IPS-11a (cell line): ENCODE measurements at regions not wholly inside any gene's neighbourhood (a gene's known extent, or its start where the extent isn't known, plus 50 kb on each side); places are given as distances from the start of the nearest gene placed in this dataset.
"Not testable (repeated sequence)": the region's sequence is repeated elsewhere in the genome, so short reads cannot be mapped to it uniquely, and the experiment has no call there.

Experiments
- H3K4me3 ChIP-seq: one replicate; pipeline ENCODE4 v1.5.1; 2013; ENCODE audit warnings: low read depth, low read length, control low read depth

- H3K4me3 ChIP-seq = no peak overlapping the region
Observed at GRCh38 chr2:8489751-8490150, 192.1 kb upstream of the ID2 start.

GRCh38 chr2:8490166-8490721 is 191.6 kb upstream of the ID2 start:
- H3K4me3 ChIP-seq = no peak overlapping the region

GRCh38 chr2:8491296-8492027 is 190.4 kb upstream of the ID2 start:
- no peak overlapping the region for H3K4me3 ChIP-seq

- H3K4me3 ChIP-seq = no peak overlapping the region
Observed at GRCh38 chr2:8494151-8494550, 187.7 kb upstream of the ID2 start.

- H3K4me3 ChIP-seq = no peak overlapping the region
Observed at GRCh38 chr2:8494589-8494988, 187.3 kb upstream of the ID2 start.

- no peak overlapping the region for H3K4me3 ChIP-seq
Observed at GRCh38 chr2:8495189-8495989, 186.5 kb upstream of the ID2 start.

GRCh38 chr2:8496079-8496478 is 185.8 kb upstream of the ID2 start:
- no peak overlapping the region for H3K4me3 ChIP-seq

GRCh38 chr2:8496617-8497016 is 185.2 kb upstream of the ID2 start:
- no peak overlapping the region for H3K4me3 ChIP-seq

GRCh38 chr2:8498994-8499393 is 182.9 kb upstream of the ID2 start:
- no peak overlapping the region for H3K4me3 ChIP-seq

- H3K4me3 ChIP-seq = no peak overlapping the region
Observed at GRCh38 chr2:8500124-8501054, 181.5 kb upstream of the ID2 start.

GRCh38 chr2:8501061-8501720 is 180.7 kb upstream of the ID2 start:
- H3K4me3 ChIP-seq = no peak overlapping the region

GRCh38 chr2:8502316-8502715 is 179.5 kb upstream of the ID2 start:
- no peak overlapping the region for H3K4me3 ChIP-seq

- H3K4me3 ChIP-seq = no peak overlapping the region
Observed at GRCh38 chr2:8505311-8505920, 176.4 kb upstream of the ID2 start.

- no peak overlapping the region for H3K4me3 ChIP-seq
Observed at GRCh38 chr2:8506746-8507145, 175.1 kb upstream of the ID2 start.

GRCh38 chr2:8508766-8509165 is 173.1 kb upstream of the ID2 start:
- H3K4me3 ChIP-seq = no peak overlapping the region

GRCh38 chr2:8509621-8510020 is 172.2 kb upstream of the ID2 start:
- H3K4me3 ChIP-seq = no peak overlapping the region

GRCh38 chr2:8510055-8510454 is 171.8 kb upstream of the ID2 start:
- not testable (repeated sequence) for H3K4me3 ChIP-seq

GRCh38 chr2:8510519-8510918 is 171.3 kb upstream of the ID2 start:
- H3K4me3 ChIP-seq = no peak overlapping the region

GRCh38 chr2:8511868-8512612 is 169.8 kb upstream of the ID2 start:
- no peak overlapping the region for H3K4me3 ChIP-seq
